Tibial artery (tissue), 4 donors: ENCODE measurements at regions not wholly inside any gene's neighbourhood (a gene's known extent, or its start where the extent isn't known, plus 50 kb on each side); places are given as distances from the start of the nearest gene placed in this dataset.

Experiments
- DNase-seq, 2 donors: peaks; one replicate each; pipeline ENCODE4 v3.0.0-alpha.2; 2019
- H3K27ac ChIP-seq, 2 donors: fragments of 200-600 bp; sonication (generic) in 1 of 2; 1 replicate in 1 of 2; 2 replicates in 1 of 2; pipeline ENCODE4 v1.5.1; 2018 to 2019; ENCODE audit warnings: mild to moderate bottlenecking in 1 of 2
- H3K27me3 ChIP-seq, 2 donors: fragments of 200-600 bp; sonication (generic) in 1 of 2; one replicate each; pipeline versions ENCODE4 v1.5.1 to v1.6.0; 2016 to 2019
- H3K36me3 ChIP-seq, 3 donors: fragments of 200-600 bp; sonication (generic) in 2 of 3; one replicate each; pipeline ENCODE4 v1.5.1; 2016 to 2019; ENCODE audit warnings: mild to moderate bottlenecking in 2 of 3
- H3K4me1 ChIP-seq, 4 donors: fragments of 200-600 bp; sonication (generic) in 2 of 4; 1 replicate in 3 of 4; 2 replicates in 1 of 4; pipeline ENCODE4 v1.5.1; 2016 to 2019
- H3K4me3 ChIP-seq, 2 donors: fragments of 200-600 bp; sonication (generic) in 1 of 2; 1 replicate in 1 of 2; 2 replicates in 1 of 2; pipeline ENCODE4 v1.5.1; 2018 to 2019; ENCODE audit warnings: mild to moderate bottlenecking in 2 of 2
- H3K9me3 ChIP-seq, 3 donors: fragments of 200-600 bp; sonication (generic) in 1 of 3; one replicate each; pipeline ENCODE4 v1.5.1; 2016 to 2019
- intact Hi-C: fragments of 100-400 bp; cut with DNase I; formaldehyde crosslinking; loops from one replicate; pipeline ENCODE4 v1.15.0; 2023; ENCODE audit warnings: low total_unique reads
- TF ChIP-seq, protein P1 (sequence below), 2 experiments: fragments of 200-600 bp in 1 of 2; fragments of 450-650 bp in 1 of 2; IDR thresholded peaks; one replicate each; pipeline ENCODE4 v1.5.1; 2017 to 2019; ENCODE audit warnings: antibody characterized with exemption in 2 of 2, mild to moderate bottlenecking in 1 of 2, moderate library complexity in 1 of 2

DNA sequence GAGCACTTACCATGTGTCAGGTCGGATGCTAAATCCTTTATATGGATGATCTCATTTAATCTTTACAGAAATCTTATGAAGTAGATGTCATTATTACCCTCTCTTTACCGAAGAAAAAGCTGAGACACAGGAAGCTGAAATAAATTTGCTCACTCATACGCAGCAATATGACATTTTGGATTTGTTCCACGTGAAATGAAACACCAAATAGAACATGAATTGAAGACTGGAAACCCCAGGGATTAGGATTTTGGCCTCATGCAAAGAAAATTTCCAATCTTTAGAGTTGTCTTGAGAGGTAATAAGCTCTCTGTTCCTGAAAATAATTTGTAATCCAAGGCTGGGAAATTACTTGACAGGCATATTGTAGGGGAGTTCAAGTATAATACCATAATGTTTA lies 354.4 kb upstream of the CLNK start:
- no peaks in the 10 kb centered on the region for H3K36me3 ChIP-seq
- H3K4me3 ChIP-seq = no peak overlapping the region
- intact Hi-C loops = no loop called here
- H3K9me3 ChIP-seq = no peaks in the 10 kb centered on the region
- TF ChIP-seq, protein P1, sequence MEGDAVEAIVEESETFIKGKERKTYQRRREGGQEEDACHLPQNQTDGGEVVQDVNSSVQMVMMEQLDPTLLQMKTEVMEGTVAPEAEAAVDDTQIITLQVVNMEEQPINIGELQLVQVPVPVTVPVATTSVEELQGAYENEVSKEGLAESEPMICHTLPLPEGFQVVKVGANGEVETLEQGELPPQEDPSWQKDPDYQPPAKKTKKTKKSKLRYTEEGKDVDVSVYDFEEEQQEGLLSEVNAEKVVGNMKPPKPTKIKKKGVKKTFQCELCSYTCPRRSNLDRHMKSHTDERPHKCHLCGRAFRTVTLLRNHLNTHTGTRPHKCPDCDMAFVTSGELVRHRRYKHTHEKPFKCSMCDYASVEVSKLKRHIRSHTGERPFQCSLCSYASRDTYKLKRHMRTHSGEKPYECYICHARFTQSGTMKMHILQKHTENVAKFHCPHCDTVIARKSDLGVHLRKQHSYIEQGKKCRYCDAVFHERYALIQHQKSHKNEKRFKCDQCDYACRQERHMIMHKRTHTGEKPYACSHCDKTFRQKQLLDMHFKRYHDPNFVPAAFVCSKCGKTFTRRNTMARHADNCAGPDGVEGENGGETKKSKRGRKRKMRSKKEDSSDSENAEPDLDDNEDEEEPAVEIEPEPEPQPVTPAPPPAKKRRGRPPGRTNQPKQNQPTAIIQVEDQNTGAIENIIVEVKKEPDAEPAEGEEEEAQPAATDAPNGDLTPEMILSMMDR (IDR thresholded peaks at IDR 0.05) = no peak
- H3K4me1 ChIP-seq = no peaks in the 10 kb centered on the region
- H3K27me3 ChIP-seq = no peaks in the 10 kb centered on the region
- no peak overlapping the region for H3K27ac ChIP-seq
- DNase-seq = no peak

DNA sequence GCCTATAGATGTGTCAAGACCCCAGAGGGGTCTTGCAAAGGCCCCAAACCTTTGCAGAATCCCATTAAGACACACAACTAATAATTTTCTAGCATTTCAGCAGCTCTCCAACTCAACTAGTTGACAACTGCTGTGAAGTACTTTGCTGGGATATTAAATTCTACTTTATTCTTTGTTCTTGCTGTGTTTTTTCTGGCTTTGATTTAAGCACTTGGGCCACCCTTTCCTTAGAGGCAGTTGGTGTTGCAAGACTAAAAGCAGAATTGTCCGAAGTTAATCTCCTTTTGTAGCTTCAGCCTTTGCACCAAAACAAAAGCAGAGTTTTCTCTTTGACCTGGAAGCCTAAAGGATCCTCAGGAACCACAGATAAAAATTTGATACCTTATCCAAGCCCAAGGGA lies 353.1 kb upstream of the CLNK start:
- Histone ChIP-seq H3K36me3 (no peaks in the 10 kb centered on the region), H3K4me1 (no peaks in the 10 kb centered on the region), H3K9me3 (no peaks in the 10 kb centered on the region), H3K27ac (no peak overlapping the region), H3K27me3 (no peaks in the 10 kb centered on the region), H3K4me3 (no peak overlapping the region)
- DNase-seq = no peak
- intact Hi-C loops = no loop called here
- TF ChIP-seq, protein P1 (IDR thresholded peaks at IDR 0.05) = no peak

DNA sequence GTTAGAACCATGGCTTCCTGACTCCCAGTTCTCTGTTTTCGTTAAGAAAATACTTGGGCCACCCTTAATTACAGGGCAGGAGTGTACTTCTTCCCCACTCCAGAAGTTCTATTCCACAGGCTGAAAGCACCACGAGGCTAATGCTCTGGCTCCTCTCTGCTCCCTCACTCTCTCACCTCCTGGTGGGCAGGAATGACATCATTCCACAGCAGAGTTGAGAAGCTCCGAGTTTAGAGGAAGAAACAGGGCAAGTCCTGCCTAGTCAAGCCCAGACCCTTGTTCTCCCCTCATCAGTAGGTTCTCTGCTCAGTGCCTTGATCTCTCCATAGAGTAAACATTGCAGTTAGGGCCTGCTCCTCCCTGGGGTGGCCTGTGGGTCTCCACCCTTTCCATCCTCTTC lies 343.8 kb upstream of the CLNK start:
- TF ChIP-seq, protein P1 (IDR thresholded peaks at IDR 0.05) = no peak
- no peaks in the 10 kb centered on the region for H3K4me1 ChIP-seq
- H3K4me3 ChIP-seq = no peak overlapping the region
- H3K9me3 ChIP-seq = no peaks in the 10 kb centered on the region
- no peak overlapping the region for H3K27ac ChIP-seq
- no peaks in the 10 kb centered on the region for H3K36me3 ChIP-seq
- no peak for DNase-seq
- no peaks in the 10 kb centered on the region for H3K27me3 ChIP-seq
- intact Hi-C loops = no loop called here

DNA sequence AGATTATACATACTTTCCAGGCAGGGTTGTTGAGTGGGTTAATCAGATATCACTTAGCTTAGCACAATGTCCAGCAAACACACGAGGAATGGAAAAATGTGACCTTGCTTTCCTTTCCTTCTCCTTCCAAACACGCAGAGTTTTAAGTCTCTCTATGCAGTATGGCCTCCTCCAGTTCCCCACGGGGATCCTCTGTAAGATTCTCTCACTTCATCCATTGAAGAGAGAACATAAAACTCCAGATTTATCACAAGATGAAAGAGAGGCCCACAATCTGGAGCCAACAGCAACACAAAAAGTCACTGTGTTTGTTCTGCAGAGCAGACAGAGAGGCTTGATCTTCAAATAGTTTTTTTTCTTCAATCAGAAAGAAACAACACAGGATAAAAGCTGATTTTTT lies 336.8 kb upstream of the CLNK start:
- TF ChIP-seq, protein P1 (IDR thresholded peaks at IDR 0.05) = no peak
- Histone ChIP-seq H3K9me3 (no peaks in the 10 kb centered on the region), H3K27ac (no peak overlapping the region), H3K4me3 (no peak overlapping the region), H3K4me1 (no peaks in the 10 kb centered on the region), H3K27me3 (no peaks in the 10 kb centered on the region), H3K36me3 (no peaks in the 10 kb centered on the region)
- no peak for DNase-seq
- intact Hi-C loops = no loop called here

DNA sequence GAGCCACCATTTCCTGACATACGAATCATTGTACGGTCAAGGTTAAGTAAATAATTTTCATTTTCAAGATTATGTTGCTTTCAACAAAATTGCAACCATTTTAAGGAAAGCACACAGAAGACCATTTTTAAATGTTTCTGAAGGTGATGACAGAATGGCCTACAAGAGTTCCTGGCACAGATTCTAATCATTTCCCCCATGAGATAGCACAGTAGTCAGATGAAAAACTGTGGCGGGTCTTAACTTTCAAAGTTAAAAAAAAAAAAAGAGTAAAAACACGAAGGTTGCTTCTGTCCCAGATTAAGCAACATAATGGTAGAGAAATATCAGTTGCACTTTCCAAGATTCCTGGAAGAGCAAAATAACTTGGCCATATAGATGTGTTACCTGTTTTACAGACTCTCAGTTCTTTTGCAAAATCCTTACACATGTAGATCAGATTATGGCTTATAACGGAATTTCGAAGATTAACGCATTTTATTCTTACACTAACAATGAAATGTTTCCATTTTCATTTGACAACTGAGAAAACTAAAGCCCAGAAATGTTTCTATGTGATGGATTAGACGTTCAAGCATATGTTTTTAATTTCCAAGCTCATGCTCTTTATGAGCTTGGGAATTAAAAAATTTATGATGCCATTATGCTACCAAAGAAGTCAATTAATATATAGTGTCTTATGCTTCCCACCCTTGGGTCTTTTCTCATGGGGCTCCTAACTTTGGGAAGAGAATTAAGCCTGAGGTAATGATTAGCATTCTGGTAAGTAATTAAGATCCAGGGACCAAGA lies 335.1 kb upstream of the CLNK start:
- H3K27me3 ChIP-seq = no peaks in the 10 kb centered on the region
- no peaks in the 10 kb centered on the region for H3K9me3 ChIP-seq
- no peak for DNase-seq
- H3K4me3 ChIP-seq = no peak overlapping the region
- no peaks in the 10 kb centered on the region for H3K36me3 ChIP-seq
- H3K27ac ChIP-seq = no peak overlapping the region
- TF ChIP-seq, protein P1 (IDR thresholded peaks at IDR 0.05) = no peak
- H3K4me1 ChIP-seq = no peaks in the 10 kb centered on the region
- intact Hi-C loops = no loop called here
